Panc1 (cell line): ENCODE measurements at regions not wholly inside any gene's neighbourhood (a gene's known extent, or its start where the extent isn't known, plus 50 kb on each side); places are given as distances from the start of the nearest gene placed in this dataset.

Experiments used
- ATAC-seq: fragments of 200-7000 bp; cut with Tn5 transposase; 2 replicates; pipeline ENCODE4 v1.9.1; 2020; ENCODE audit warnings: mild to moderate bottlenecking, moderate library complexity
- BruUV-seq: library from RNA; stranded (reverse); fragments of 400-500 nt; replicated peaks from 2 replicates; lab custom pipeline; 2021; lab: Mats Ljungman, UMichigan
- CTCF ChIA-PET: fragments of 300-600 bp; sonication (Branson Sonifier 250); formaldehyde crosslinking; loops from one replicate; lab custom pipeline; 2022; ENCODE audit warnings: antibody characterized with exemption; lab: Charles Lee
- POLR2A ChIA-PET: fragments of 300-600 bp; sonication (Branson Sonifier 250); formaldehyde crosslinking; loops from one replicate; lab custom pipeline; 2022; ENCODE audit warnings: antibody characterized with exemption; lab: Charles Lee
- DNase-seq: peaks from one replicate; pipeline ENCODE4 v3.0.0-alpha.2; 2010; ENCODE audit warnings: low read depth, low spot score
- H3K27ac ChIP-seq: 2 replicates; pipeline ENCODE4 v1.5.1; 2011; ENCODE audit warnings: mild to moderate bottlenecking, low read length, inconsistent platforms
- H3K27me3 ChIP-seq: fragments of 200-500 bp; sonication (Bioruptor generic); 2 replicates; pipeline ENCODE4 v1.6.0; 2014; ENCODE audit warnings: low read length, inconsistent platforms; ENCODE audit not compliant: control insufficient read depth, insufficient read depth
- H3K36me3 ChIP-seq: fragments of 200-500 bp; sonication (Bioruptor generic); 2 replicates; pipeline ENCODE4 v1.5.1; 2014; ENCODE audit warnings: inconsistent platforms, mild to moderate bottlenecking, low read length, moderate library complexity; ENCODE audit not compliant: control insufficient read depth, insufficient read depth
- H3K4me1 ChIP-seq: 2 replicates; pipeline ENCODE4 v1.5.1; 2011; ENCODE audit warnings: inconsistent platforms, mild to moderate bottlenecking, low read length, moderate library complexity; ENCODE audit not compliant: control insufficient read depth, insufficient read depth
- H3K4me3 ChIP-seq, 2 experiments: 2 replicates each; pipeline ENCODE4 v1.5.1; 2011 to 2012; ENCODE audit warnings: low read depth in 2 of 2, low read length in 2 of 2, mild to moderate bottlenecking in 2 of 2, inconsistent platforms in 1 of 2, moderate library complexity in 1 of 2
- H3K9me3 ChIP-seq: fragments of 200-500 bp; sonication (Bioruptor generic); 2 replicates; pipeline ENCODE4 v1.5.1; 2014; ENCODE audit warnings: low read depth, mild to moderate bottlenecking, inconsistent platforms, low read length, moderate library complexity; ENCODE audit not compliant: control insufficient read depth, insufficient read depth
- POLR2AphosphoS5 ChIP-seq: IDR thresholded peaks from 2 replicates; pipeline ENCODE4 v1.6.1; 2012; ENCODE audit warnings: mild to moderate bottlenecking, low read depth, low read length, moderate library complexity
- SIN3A ChIP-seq: IDR thresholded peaks from 2 replicates; pipeline ENCODE4 v1.6.1; 2012; ENCODE audit warnings: low read depth, mild to moderate bottlenecking, low read length, moderate library complexity, borderline replicate concordance; ENCODE audit not compliant: insufficient read depth
- TCF7L2 ChIP-seq: IDR thresholded peaks from 2 replicates; pipeline ENCODE4 v1.6.1; 2011; ENCODE audit warnings: mild to moderate bottlenecking, low read depth, low read length, inconsistent platforms
- in situ Hi-C: cut with HindIII; loops from 2 replicates; pipeline ENCODE4 v1.10.0; 2016; ENCODE audit warnings: low sequenced_read_pairs, low pct_unique_long_range_greater_than_20kb
- intact Hi-C: fragments of 100-400 bp; cut with micrococcal nuclease; formaldehyde crosslinking; loops from one replicate; pipeline ENCODE4 v1.10.0; 2022; ENCODE audit not compliant: unreplicated experiment
- TF ChIP-seq, protein P1 (sequence below), 2 experiments: IDR thresholded peaks; 2 replicates each; pipeline ENCODE4 v1.6.1; 2011 to 2012; ENCODE audit warnings: low read depth in 2 of 2, control low read depth in 1 of 2, low read length in 1 of 2, mild to moderate bottlenecking in 1 of 2, moderate library complexity in 1 of 2; ENCODE audit not compliant: insufficient read depth in 1 of 2
- TF ChIP-seq, protein P2 (sequence below): fragments of 450-650 bp; IDR thresholded peaks from 2 replicates; pipeline ENCODE4 v1.5.1; 2017; ENCODE audit warnings: mild to moderate bottlenecking

DNA sequence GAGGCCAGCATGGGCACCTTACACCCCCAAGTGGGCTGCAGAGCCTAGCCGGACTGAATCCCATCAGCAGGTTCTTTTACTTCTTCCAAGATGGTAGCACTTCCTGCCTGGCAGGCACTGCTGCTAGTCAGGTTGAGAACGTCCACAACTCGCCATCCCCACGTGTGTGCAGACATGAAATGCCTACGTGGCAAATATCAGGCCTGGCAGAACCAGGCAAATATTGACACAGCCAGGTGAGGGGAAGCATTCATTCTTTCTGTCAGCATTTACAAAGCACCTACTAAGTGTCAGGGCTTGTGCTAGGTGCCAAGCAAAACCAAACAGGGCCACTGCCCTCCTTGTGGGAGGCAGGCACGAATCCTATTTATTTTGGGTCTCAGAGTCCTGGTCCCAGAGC lies 52.3 kb upstream of the SIM2 start:
- TF ChIP-seq TCF7L2: no peak
- no peak for TF ChIP-seq SIN3A
- TF ChIP-seq, protein P1, sequence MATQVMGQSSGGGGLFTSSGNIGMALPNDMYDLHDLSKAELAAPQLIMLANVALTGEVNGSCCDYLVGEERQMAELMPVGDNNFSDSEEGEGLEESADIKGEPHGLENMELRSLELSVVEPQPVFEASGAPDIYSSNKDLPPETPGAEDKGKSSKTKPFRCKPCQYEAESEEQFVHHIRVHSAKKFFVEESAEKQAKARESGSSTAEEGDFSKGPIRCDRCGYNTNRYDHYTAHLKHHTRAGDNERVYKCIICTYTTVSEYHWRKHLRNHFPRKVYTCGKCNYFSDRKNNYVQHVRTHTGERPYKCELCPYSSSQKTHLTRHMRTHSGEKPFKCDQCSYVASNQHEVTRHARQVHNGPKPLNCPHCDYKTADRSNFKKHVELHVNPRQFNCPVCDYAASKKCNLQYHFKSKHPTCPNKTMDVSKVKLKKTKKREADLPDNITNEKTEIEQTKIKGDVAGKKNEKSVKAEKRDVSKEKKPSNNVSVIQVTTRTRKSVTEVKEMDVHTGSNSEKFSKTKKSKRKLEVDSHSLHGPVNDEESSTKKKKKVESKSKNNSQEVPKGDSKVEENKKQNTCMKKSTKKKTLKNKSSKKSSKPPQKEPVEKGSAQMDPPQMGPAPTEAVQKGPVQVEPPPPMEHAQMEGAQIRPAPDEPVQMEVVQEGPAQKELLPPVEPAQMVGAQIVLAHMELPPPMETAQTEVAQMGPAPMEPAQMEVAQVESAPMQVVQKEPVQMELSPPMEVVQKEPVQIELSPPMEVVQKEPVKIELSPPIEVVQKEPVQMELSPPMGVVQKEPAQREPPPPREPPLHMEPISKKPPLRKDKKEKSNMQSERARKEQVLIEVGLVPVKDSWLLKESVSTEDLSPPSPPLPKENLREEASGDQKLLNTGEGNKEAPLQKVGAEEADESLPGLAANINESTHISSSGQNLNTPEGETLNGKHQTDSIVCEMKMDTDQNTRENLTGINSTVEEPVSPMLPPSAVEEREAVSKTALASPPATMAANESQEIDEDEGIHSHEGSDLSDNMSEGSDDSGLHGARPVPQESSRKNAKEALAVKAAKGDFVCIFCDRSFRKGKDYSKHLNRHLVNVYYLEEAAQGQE (IDR thresholded peaks at IDR 0.05; ENCODE audit: insufficient read depth in 1 of 2, low read depth in 2 of 2, low read length in 1 of 2): no peak
- no peak for TF ChIP-seq POLR2AphosphoS5
- TF ChIP-seq, protein P2, sequence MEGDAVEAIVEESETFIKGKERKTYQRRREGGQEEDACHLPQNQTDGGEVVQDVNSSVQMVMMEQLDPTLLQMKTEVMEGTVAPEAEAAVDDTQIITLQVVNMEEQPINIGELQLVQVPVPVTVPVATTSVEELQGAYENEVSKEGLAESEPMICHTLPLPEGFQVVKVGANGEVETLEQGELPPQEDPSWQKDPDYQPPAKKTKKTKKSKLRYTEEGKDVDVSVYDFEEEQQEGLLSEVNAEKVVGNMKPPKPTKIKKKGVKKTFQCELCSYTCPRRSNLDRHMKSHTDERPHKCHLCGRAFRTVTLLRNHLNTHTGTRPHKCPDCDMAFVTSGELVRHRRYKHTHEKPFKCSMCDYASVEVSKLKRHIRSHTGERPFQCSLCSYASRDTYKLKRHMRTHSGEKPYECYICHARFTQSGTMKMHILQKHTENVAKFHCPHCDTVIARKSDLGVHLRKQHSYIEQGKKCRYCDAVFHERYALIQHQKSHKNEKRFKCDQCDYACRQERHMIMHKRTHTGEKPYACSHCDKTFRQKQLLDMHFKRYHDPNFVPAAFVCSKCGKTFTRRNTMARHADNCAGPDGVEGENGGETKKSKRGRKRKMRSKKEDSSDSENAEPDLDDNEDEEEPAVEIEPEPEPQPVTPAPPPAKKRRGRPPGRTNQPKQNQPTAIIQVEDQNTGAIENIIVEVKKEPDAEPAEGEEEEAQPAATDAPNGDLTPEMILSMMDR: no peak
- H3K36me3 ChIP-seq: no peaks in the 10 kb centered on the region
- ChIA-PET CTCF (no interaction called here), POLR2A (no interaction called here)
- no peak overlapping the region for H3K27ac ChIP-seq
- no peaks in the 10 kb centered on the region for H3K27me3 ChIP-seq
- ATAC-seq (no peak), DNase-seq (no peak)
- H3K4me3 ChIP-seq: no peak overlapping the region
- BruUV-seq: no TSS peak
- intact Hi-C loops: no loop called here
- no peaks in the 10 kb centered on the region for H3K4me1 ChIP-seq
- in situ Hi-C loops: no loop called here
- no peaks in the 10 kb centered on the region for H3K9me3 ChIP-seq

DNA sequence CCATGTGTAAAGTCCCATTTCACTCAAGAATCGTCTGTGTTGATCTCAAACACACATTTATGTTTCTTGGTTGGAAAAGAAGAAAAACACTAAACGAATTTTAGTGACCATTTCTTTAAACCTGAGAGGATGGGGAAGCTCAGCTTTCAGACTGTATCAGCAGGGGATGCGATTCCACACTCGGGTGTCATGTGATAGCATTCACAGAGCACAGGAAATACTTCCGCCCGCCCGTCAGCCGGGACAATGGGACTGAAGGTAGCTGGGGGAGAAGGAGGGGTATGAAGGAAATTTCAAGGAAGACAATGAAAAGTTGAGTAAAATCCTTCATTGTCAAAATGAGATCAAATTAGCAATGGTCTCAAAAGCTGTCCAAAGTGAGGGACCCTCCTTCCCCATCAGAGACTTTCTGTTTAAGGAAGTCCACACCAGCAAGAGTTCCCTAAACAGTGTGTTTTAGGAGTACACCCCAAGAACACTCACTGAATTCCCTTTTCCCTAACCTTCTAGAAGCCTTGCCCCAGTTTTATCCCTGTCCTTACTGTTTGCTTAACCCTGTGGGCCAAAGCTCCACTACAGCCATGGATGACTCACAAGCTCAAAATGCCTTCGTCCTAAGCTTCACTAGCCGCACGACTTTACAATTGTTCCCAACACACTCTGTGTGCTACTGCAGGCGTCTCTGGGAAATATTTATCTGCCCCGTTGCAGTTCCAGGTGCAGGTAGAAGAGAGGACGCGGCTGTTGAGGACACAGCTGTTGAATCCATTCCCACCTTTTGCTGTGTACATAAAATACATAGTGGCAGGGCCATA lies 51.4 kb upstream of the SIM2 start:
- no TSS peak for BruUV-seq
- ATAC-seq (peak; percentile 75), DNase-seq (no peak)
- Histone ChIP-seq H3K4me3 (no peak overlapping the region), H3K27ac (no peak overlapping the region), H3K27me3 (no peaks in the 10 kb centered on the region), H3K36me3 (no peaks in the 10 kb centered on the region), H3K4me1 (no peaks in the 10 kb centered on the region), H3K9me3 (no peaks in the 10 kb centered on the region)
- ChIA-PET CTCF (no interaction called here), POLR2A (no interaction called here)
- in situ Hi-C loops: no loop called here
- TF ChIP-seq, protein P2: no peak
- TF ChIP-seq SIN3A (no peak), TCF7L2 (no peak), POLR2AphosphoS5 (no peak)
- TF ChIP-seq, protein P1 (IDR thresholded peaks at IDR 0.05; ENCODE audit: insufficient read depth in 1 of 2, low read depth in 2 of 2, low read length in 1 of 2): no peak
- intact Hi-C loops: no loop called here
